KMS-11 (cell line): ENCODE measurements at regions not wholly inside any gene's neighbourhood (a gene's known extent, or its start where the extent isn't known, plus 50 kb on each side); places are given as distances from the start of the nearest gene placed in this dataset.

Experiments
- H2AFZ ChIP-seq: fragments of 200-600 bp; sonication (generic); 2 replicates; pipeline ENCODE4 v1.6.1; 2016; ENCODE audit warnings: antibody characterized with exemption, mixed run types, low read depth
- H3K27ac ChIP-seq: fragments of 200-600 bp; sonication (generic); 2 replicates; pipeline ENCODE4 v1.6.1; 2016; ENCODE audit warnings: mild to moderate bottlenecking, mixed run types
- H3K27me3 ChIP-seq: fragments of 200-600 bp; sonication (generic); 2 replicates; pipeline ENCODE4 v1.6.1; 2017; ENCODE audit warnings: mild to moderate bottlenecking, low read depth, mixed run types, moderate library complexity; ENCODE audit not compliant: insufficient read depth
- H3K36me3 ChIP-seq: fragments of 200-600 bp; sonication (generic); 2 replicates; pipeline ENCODE4 v1.6.1; 2017; ENCODE audit warnings: mild to moderate bottlenecking, mixed run types; ENCODE audit not compliant: insufficient read depth
- H3K4me1 ChIP-seq: fragments of 200-600 bp; sonication (generic); 2 replicates; pipeline ENCODE4 v1.6.1; 2016; ENCODE audit warnings: mild to moderate bottlenecking, low read depth, mixed run types; ENCODE audit not compliant: poor library complexity, severe bottlenecking
- H3K4me2 ChIP-seq: fragments of 200-600 bp; sonication (generic); 2 replicates; pipeline ENCODE4 v1.7.0; 2016; ENCODE audit warnings: mild to moderate bottlenecking, mixed run types
- H3K4me3 ChIP-seq: fragments of 200-600 bp; sonication (generic); IDR thresholded peaks from 2 replicates; pipeline ENCODE4 v1.6.1; 2017; ENCODE audit warnings: low read depth, low read length, mixed read lengths; ENCODE audit not compliant: insufficient read depth
- H3K79me2 ChIP-seq: fragments of 200-600 bp; sonication (generic); 2 replicates; pipeline ENCODE4 v1.6.1; 2016; ENCODE audit warnings: low read depth, mixed run types; ENCODE audit not compliant: insufficient read depth
- H3K9ac ChIP-seq: fragments of 200-600 bp; sonication (generic); 2 replicates; pipeline ENCODE4 v1.6.1; 2016; ENCODE audit warnings: mild to moderate bottlenecking, mixed run types
- H4K20me1 ChIP-seq: fragments of 200-600 bp; sonication (generic); 2 replicates; pipeline ENCODE4 v1.6.1; 2016; ENCODE audit warnings: mild to moderate bottlenecking, mixed run types; ENCODE audit not compliant: insufficient read depth
- CTCF ChIP-seq: fragments of 200-600 bp; sonication (generic); conservative IDR thresholded peaks from 2 replicates; pipeline ENCODE4 v1.6.1; 2017; ENCODE audit warnings: low read depth, mild to moderate bottlenecking, antibody characterized with exemption, low read length, moderate library complexity, mixed read lengths

DNA sequence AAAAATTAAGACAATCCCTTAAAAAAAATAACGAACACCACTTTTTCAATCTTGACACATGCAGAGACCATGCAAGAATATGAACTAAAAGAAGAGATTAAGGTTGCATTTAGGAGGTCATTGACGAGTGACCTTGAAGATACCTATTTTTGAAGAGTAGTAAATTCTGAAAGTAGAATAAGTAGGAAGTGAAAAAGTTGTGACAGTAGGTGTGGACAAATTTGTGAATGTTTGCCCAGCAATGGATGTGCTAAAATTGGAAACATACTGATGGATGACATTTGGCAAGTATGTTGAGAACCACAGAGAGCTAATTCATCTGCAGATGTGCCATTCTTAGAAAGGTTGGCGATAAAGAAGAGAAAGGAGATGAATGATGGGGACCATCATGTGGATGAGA, 213.7 kb upstream of the VCX3A start:
- H3K4me1 ChIP-seq: no peaks in the 10 kb centered on the region
- H3K36me3 ChIP-seq: no peaks in the 10 kb centered on the region
- no peak overlapping the region for H2AFZ ChIP-seq
- no peaks in the 10 kb centered on the region for H4K20me1 ChIP-seq
- no peak overlapping the region for H3K4me3 ChIP-seq
- TF ChIP-seq CTCF: no peak
- no peak overlapping the region for H3K9ac ChIP-seq
- H3K4me2 ChIP-seq: no peak overlapping the region
- H3K27me3 ChIP-seq: no peaks in the 10 kb centered on the region
- no peak overlapping the region for H3K27ac ChIP-seq
- H3K79me2 ChIP-seq: no peaks in the 10 kb centered on the region

DNA sequence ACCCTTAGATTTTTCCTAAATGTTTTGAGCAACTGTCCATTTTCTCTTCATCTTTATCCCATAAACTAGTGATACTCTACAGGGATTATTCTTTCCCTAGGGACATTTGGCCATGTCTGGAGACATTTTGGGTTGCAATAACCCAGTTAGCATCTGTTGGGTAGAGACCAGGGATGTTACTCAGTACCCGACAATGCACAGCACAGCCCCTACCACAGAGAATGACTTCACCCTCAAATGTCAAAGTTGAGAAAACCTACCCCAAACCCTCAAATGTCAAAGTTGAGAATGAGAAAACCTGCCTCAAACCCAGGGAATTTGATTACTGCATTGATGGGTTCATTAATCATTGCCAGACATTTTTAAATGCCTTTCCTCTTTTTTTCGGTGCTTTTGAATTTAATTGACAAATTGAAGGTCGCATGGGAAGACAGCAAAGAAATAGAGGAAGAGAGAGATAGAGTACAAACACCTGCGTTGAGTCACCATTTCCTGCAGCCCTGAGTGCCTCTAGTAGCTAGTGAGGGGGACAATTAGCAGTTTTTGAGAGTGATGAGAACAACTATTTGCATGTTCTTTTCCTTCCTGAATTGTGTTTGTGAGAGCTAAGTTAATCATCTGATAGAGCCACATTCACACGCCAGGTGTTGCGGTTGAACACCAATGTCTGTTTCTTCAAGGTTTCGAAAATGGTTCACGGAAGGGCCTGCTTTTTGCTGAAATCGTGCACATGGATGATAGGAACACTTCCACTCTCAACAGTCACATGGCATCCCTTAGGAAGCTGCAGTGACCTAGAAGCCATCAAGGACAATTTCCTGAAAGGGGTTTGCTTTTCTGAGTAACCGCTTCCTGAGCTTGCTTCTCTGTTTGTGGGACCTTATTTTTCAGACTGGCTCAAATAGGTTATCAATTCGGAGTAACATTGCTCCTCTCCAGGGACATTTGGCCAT, 203.9 kb upstream of the VCX3A start:
- Histone ChIP-seq H3K9ac (no peak overlapping the region), H3K36me3 (no peaks in the 10 kb centered on the region), H3K4me3 (no peak overlapping the region), H3K4me2 (no peak overlapping the region), H3K79me2 (no peaks in the 10 kb centered on the region), H2AFZ (no peak overlapping the region), H3K4me1 (peaks cover 31% of the 10 kb centered on the region), H4K20me1 (no peaks in the 10 kb centered on the region), H3K27me3 (no peaks in the 10 kb centered on the region), H3K27ac (peak overlapping the region; percentile 51)
- TF ChIP-seq CTCF: no peak

DNA sequence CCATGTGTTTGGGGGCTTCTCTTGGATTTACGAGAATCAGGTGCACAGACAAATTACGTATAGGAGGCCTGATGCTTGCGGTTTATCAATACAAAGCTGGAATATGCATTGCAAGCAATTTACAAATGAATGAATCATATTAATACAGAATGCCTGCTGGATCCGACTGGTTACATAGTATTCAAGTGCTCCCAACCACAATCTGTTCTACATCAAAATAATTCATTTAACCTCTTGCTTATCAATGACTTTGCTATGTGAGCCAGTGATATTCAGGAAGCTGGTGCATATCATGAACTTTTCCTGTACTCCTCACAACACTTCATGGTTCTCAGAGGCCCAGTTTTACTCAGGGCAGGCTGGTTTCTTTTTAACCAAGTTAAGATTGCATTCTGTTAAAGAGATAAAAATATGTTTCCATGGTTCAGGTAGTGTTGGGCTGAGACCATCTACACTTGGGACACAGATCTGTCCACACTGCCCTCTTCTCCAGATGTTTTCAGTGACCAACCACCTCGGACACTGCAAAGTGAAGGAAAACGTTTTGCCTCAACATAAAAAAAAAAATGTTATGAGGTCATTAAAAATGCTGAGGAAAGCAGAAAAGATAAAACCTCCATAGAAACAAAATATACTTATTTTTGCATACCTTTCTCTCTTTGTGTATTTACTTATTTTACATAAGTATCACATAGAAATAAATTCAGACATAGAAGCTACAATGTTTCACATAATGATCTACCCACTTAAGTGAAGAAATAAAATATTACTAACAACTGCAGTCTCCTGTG, 200.1 kb upstream of the VCX3A start:
- no peaks in the 10 kb centered on the region for H4K20me1 ChIP-seq
- H3K27ac ChIP-seq: no peak overlapping the region
- no peaks in the 10 kb centered on the region for H3K27me3 ChIP-seq
- TF ChIP-seq CTCF: no peak
- H3K4me1 ChIP-seq: peaks cover 31% of the 10 kb centered on the region
- H3K36me3 ChIP-seq: no peaks in the 10 kb centered on the region
- H2AFZ ChIP-seq: no peak overlapping the region
- no peak overlapping the region for H3K4me3 ChIP-seq
- no peak overlapping the region for H3K4me2 ChIP-seq
- no peaks in the 10 kb centered on the region for H3K79me2 ChIP-seq
- no peak overlapping the region for H3K9ac ChIP-seq

DNA sequence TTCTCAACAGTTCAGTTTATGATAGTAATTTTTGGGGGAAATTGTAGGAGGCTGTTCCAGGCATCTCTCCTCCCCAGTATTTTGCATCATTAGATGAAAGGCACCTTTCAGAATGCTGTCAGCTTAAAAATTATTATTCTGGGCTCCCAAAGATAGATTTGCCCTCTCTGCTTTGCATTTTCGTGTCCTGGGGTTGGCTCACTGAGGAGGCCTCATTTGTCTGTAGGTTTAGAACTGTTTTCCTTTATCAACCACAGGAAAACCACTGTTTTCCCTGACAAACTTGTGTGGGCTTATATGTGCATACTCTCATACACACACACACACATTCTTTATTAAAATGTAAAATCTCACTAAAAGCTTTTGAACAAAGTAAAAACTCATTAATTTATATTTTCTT, 197.2 kb upstream of the VCX3A start:
- no peaks in the 10 kb centered on the region for H3K27me3 ChIP-seq
- no peak overlapping the region for H3K4me2 ChIP-seq
- TF ChIP-seq CTCF: no peak
- H3K27ac ChIP-seq: no peak overlapping the region
- H3K9ac ChIP-seq: no peak overlapping the region
- no peak overlapping the region for H3K4me3 ChIP-seq
- peaks cover 10% of the 10 kb centered on the region for H3K4me1 ChIP-seq
- H4K20me1 ChIP-seq: no peaks in the 10 kb centered on the region
- H3K79me2 ChIP-seq: no peaks in the 10 kb centered on the region
- H2AFZ ChIP-seq: no peak overlapping the region
- no peaks in the 10 kb centered on the region for H3K36me3 ChIP-seq
